ENCODE measurements at regions not wholly inside any gene's neighbourhood (a gene's known extent, or its start where the extent isn't known, plus 50 kb on each side); places are given as distances from the start of the nearest gene placed in this dataset.
A peak's percentile ranks its signal among the peaks of the same experiment; 100 is the strongest.

- Histone ChIP-seq H3K9me3 (no peaks in the 10 kb centered on the region), H3K27ac (peak overlapping the region in 2 of 4 donors; percentile 43 to 80), H3K36me3 (no peaks in the 10 kb centered on the region), H3K4me1 (peaks cover 0 to 2% (median 0%) of the 10 kb centered on the region in 4 donors), H3K4me3 (no peak overlapping the region), H3K27me3 (no peaks in the 10 kb centered on the region)
- 42 to 62% methylated on average over 2 of the region's 2 CpGs for WGBS, 2 donors (ENCODE audit: low coverage in 1 of 2)
- intact Hi-C loops (cut with DNase I; ENCODE audit: low total_unique reads), result no loop called here
- peak in 2 of 3 donors; percentile 33 to 47 for TF ChIP-seq POLR2AphosphoS5 (IDR thresholded peaks at IDR 0.05)
- TF ChIP-seq EP300 (IDR thresholded peaks at IDR 0.05; ENCODE audit: low read depth), result no peak
- no peak for DNase-seq
- in situ Hi-C loops (cut with MboI; ENCODE audit: low pct_ligation_motif_present in 1 of 4, low pct_unique_long_range_greater_than_20kb in 1 of 4, low sequenced_read_pairs in 3 of 4), result no loop called here
Measured at GRCh38 chr2:133773854-133774653, 205.8 kb upstream of the NCKAP5 start.

GRCh38 chr2:133774654-133775015 is 206.4 kb upstream of the NCKAP5 start:
- Histone ChIP-seq H3K4me3 (no peak overlapping the region), H3K9me3 (no peaks in the 10 kb centered on the region), H3K27ac (peak overlapping the region in 2 of 4 donors; percentile 43 to 80), H3K27me3 (no peaks in the 10 kb centered on the region), H3K36me3 (no peaks in the 10 kb centered on the region), H3K4me1 (peaks cover 0 to 2% (median 0%) of the 10 kb centered on the region in 4 donors)
- WGBS, 2 donors (ENCODE audit: low coverage in 1 of 2), result 29 to 62% methylated on average over 1 to 5 of the region's 5 CpGs
- TF ChIP-seq POLR2AphosphoS5 (IDR thresholded peaks at IDR 0.05) (no peak), CTCF (IDR thresholded peaks at IDR 0.05) (no peak), POLR2A (IDR thresholded peaks at IDR 0.05) (no peak), EP300 (IDR thresholded peaks at IDR 0.05; ENCODE audit: low read depth) (no peak)
- peak; percentile 18 for DNase-seq
- in situ Hi-C loops (cut with MboI; ENCODE audit: low pct_ligation_motif_present in 1 of 4, low pct_unique_long_range_greater_than_20kb in 1 of 4, low sequenced_read_pairs in 3 of 4), result no loop called here
- intact Hi-C loops (cut with DNase I; ENCODE audit: low total_unique reads), result no loop called here

- no peaks in the 10 kb centered on the region for H3K9me3 ChIP-seq
- no peak overlapping the region for H3K4me3 ChIP-seq
- H3K4me1 ChIP-seq, result peaks cover 0 to 2% (median 0%) of the 10 kb centered on the region in 4 donors
- no peaks in the 10 kb centered on the region for H3K36me3 ChIP-seq
- WGBS, 2 donors (ENCODE audit: low coverage in 1 of 2), result 91 to 100% methylated on average over 1 to 8 of the region's 8 CpGs
- no peak for DNase-seq
- intact Hi-C loops (cut with DNase I; ENCODE audit: low total_unique reads), result no loop called here
- H3K27ac ChIP-seq, result no peak overlapping the region
- TF ChIP-seq EP300 (IDR thresholded peaks at IDR 0.05; ENCODE audit: low read depth) (no peak), POLR2AphosphoS5 (IDR thresholded peaks at IDR 0.05) (no peak), POLR2A (IDR thresholded peaks at IDR 0.05) (no peak), CTCF (IDR thresholded peaks at IDR 0.05) (no peak)
- no peaks in the 10 kb centered on the region for H3K27me3 ChIP-seq
- in situ Hi-C loops (cut with MboI; ENCODE audit: low pct_ligation_motif_present in 1 of 4, low pct_unique_long_range_greater_than_20kb in 1 of 4, low sequenced_read_pairs in 3 of 4), result no loop called here
Measured at GRCh38 chr2:133776936-133777573, 208.8 kb upstream of the NCKAP5 start.

- DNase-seq, result no peak
- intact Hi-C loops (cut with DNase I; ENCODE audit: low total_unique reads), result no loop called here
- H3K27me3 ChIP-seq, result no peaks in the 10 kb centered on the region
- in situ Hi-C loops (cut with MboI; ENCODE audit: low pct_ligation_motif_present in 1 of 4, low pct_unique_long_range_greater_than_20kb in 1 of 4, low sequenced_read_pairs in 3 of 4), result no loop called here
- H3K36me3 ChIP-seq, result no peaks in the 10 kb centered on the region
- H3K27ac ChIP-seq, result no peak overlapping the region
- no peak for TF ChIP-seq CTCF (IDR thresholded peaks at IDR 0.05)
- no peak for TF ChIP-seq EP300 (IDR thresholded peaks at IDR 0.05; ENCODE audit: low read depth)
- no peak for TF ChIP-seq POLR2A (IDR thresholded peaks at IDR 0.05)
- TF ChIP-seq POLR2AphosphoS5 (IDR thresholded peaks at IDR 0.05), result no peak
- no peak overlapping the region for H3K4me3 ChIP-seq
- 47 to 65% methylated on average over 5 to 7 of the region's 7 CpGs for WGBS, 2 donors (ENCODE audit: low coverage in 1 of 2)
- no peaks in the 10 kb centered on the region for H3K9me3 ChIP-seq
- peaks cover 0 to 2% (median 0%) of the 10 kb centered on the region in 4 donors for H3K4me1 ChIP-seq
Measured at GRCh38 chr2:133777574-133777960, 209.3 kb upstream of the NCKAP5 start.
